LNCaP clone FGC (cell line): ENCODE measurements at regions not wholly inside any gene's neighbourhood (a gene's known extent, or its start where the extent isn't known, plus 50 kb on each side); places are given as distances from the start of the nearest gene placed in this dataset.

Experiments
- DNase-seq: peaks from one replicate; pipeline ENCODE4 v3.0.0-alpha.2; 2011; ENCODE audit warnings: low read depth
- H3K4me3 ChIP-seq: 2 replicates; pipeline ENCODE4 v1.5.1; 2011; ENCODE audit warnings: mild to moderate bottlenecking, low read depth, low read length, control low read depth
- CTCF ChIP-seq: IDR thresholded peaks from 2 replicates; pipeline ENCODE4 v1.5.1; 2012; ENCODE audit warnings: mild to moderate bottlenecking; ENCODE audit not compliant: control insufficient read depth, insufficient read depth; ENCODE audit errors: extremely low read depth

- H3K4me3 ChIP-seq = no peak overlapping the region
- DNase-seq = no peak
- TF ChIP-seq CTCF = no peak
Observed at GRCh38 chr5:58369513-58370190, 90.2 kb downstream of the PLK2 start.

DNA sequence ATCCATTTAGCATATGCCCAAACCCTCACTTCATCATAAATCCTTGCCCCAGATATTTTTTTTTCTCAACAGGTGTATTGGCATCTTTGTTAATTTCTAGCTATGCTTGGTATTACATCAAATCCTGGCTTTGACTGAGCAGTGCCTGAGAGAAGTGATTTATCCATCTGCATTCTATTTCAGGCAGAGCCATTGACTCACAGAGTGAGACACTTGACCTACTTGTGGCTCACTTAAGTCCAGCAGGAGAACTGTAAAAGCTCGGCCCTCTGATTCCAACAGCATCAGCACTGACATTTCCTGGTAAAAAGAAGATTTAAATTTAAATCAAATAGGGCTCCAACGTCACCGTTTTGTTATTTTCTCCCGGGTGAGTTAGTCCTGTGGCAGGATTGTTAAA, 93.4 kb downstream of the PLK2 start:
- H3K4me3 ChIP-seq = no peak overlapping the region
- no peak for DNase-seq
- TF ChIP-seq CTCF = no peak

DNA sequence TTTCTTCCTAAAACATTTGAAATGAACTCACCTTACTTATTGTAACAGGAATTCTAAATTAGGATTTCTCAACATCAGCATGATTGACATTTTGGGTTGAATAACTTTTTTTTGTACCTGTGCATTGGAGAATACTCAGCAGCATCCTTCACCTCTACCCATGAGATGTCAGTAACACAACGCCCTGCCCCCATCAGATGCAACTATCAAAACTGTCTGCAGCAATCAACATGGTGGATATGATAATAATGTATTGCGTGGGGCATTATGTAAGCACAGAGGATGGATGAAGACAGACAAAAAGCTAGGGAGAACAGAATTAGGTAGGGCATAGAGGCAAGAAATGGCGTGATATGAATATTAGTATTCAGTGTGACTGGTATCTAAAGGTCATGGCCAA, 94.1 kb downstream of the PLK2 start:
- TF ChIP-seq CTCF = no peak
- no peak overlapping the region for H3K4me3 ChIP-seq
- DNase-seq = no peak

GRCh38 chr5:58363461-58364249, 96.2 kb downstream of the PLK2 start:
- no peak for TF ChIP-seq CTCF
- no peak overlapping the region for H3K4me3 ChIP-seq
- no peak for DNase-seq

DNA sequence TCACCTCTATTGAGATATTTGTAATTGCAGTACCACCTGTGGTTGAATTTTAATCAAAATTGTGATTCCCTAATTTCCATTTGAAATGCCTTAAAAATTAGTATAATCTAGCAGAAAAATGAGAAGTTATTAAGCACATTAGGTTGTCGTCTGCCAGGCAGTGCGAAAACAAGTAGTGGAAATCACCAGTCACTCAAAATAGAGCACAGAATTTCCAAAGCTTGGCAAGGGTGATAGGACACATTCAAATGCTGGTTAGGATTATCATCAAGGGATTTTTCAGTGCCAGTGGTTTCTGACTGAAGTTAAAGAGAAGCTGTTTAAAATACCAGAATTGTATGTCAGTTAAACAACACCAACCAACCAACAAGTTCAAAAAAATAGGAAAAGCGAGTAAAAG, 97.8 kb downstream of the PLK2 start:
- no peak overlapping the region for H3K4me3 ChIP-seq
- no peak for TF ChIP-seq CTCF
- DNase-seq = no peak

GRCh38 chr5:58360794-58361193, 99.1 kb downstream of the PLK2 start:
- no peak for TF ChIP-seq CTCF
- no peak for DNase-seq
- no peak overlapping the region for H3K4me3 ChIP-seq

DNA sequence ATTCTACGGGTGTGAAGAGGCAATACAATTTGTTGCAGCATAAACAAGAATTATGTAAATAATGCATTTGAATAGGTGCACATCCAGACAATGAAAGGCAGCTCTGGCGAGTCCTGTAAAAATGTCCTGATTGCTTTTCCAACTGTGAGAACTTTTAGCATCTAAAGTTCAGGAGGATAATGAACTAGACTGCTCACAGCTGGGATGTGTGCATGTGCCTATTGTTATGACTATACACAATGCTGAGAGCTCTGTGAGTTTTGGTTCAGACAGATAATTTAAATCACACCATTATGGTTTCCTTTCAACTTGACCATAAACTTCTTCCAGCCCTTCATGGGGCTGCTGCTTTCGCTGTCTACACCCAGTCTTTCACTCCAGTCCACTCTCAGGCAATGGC, 99.9 kb downstream of the PLK2 start:
- no peak for DNase-seq
- no peak overlapping the region for H3K4me3 ChIP-seq
- no peak for TF ChIP-seq CTCF
